GM23338 (cell line): ENCODE measurements at regions not wholly inside any gene's neighbourhood (a gene's known extent, or its start where the extent isn't known, plus 50 kb on each side); places are given as distances from the start of the nearest gene placed in this dataset.

Experiments
- CREB1 ChIP-seq: fragments of 250-450 bp; sonication (Bioruptor Pico); IDR thresholded peaks from 2 replicates; pipeline ENCODE4 v1.5.0; 2020; ENCODE audit warnings: low read depth, mild to moderate bottlenecking, moderate library complexity
- CTCF ChIP-seq, 2 experiments: fragments of 200-600 bp in 1 of 2; sonication (generic) in 1 of 2; conservative IDR thresholded peaks; 2 replicates each; pipeline versions ENCODE4 v1.5.1 to v1.6.1; 2016 to 2017; ENCODE audit warnings: antibody characterized with exemption in 2 of 2, low read depth in 2 of 2, mild to moderate bottlenecking in 2 of 2, moderate library complexity in 1 of 2
- ETS1 ChIP-seq: IDR thresholded peaks from 2 replicates; pipeline ENCODE4 v1.6.1; 2016; ENCODE audit warnings: antibody characterized with exemption
- EZH2 ChIP-seq: fragments of 200-600 bp; sonication (generic); IDR thresholded peaks from one replicate; pipeline ENCODE4 v1.8.0; 2017; ENCODE audit warnings: antibody characterized with exemption, mild to moderate bottlenecking, low read depth; ENCODE audit not compliant: unreplicated experiment
- EZH2phosphoT487 ChIP-seq: fragments of 200-600 bp; sonication (generic); IDR thresholded peaks from one replicate; pipeline ENCODE4 v1.8.1; 2018; ENCODE audit warnings: antibody characterized with exemption; ENCODE audit not compliant: unreplicated experiment
- JUNB ChIP-seq: IDR thresholded peaks from one replicate; pipeline ENCODE4 v1.6.1; 2016; ENCODE audit warnings: antibody characterized with exemption; ENCODE audit not compliant: unreplicated experiment
- NANOG ChIP-seq: IDR thresholded peaks from 2 replicates; pipeline ENCODE4 v1.6.1; 2016; ENCODE audit warnings: antibody characterized with exemption, borderline replicate concordance
- POLR2AphosphoS5 ChIP-seq: IDR thresholded peaks from 2 replicates; pipeline ENCODE4 v1.6.1; 2016; ENCODE audit warnings: antibody characterized with exemption, low read depth
- REST ChIP-seq: IDR thresholded peaks from one replicate; pipeline ENCODE4 v1.6.1; 2018; ENCODE audit warnings: antibody characterized with exemption; ENCODE audit not compliant: unreplicated experiment
- STAT1 ChIP-seq: IDR thresholded peaks from one replicate; pipeline ENCODE4 v1.6.1; 2016; ENCODE audit warnings: antibody characterized with exemption; ENCODE audit not compliant: unreplicated experiment
- ZNF114 ChIP-seq: fragments of 250-450 bp; sonication (Bioruptor Pico); IDR thresholded peaks from 2 replicates; pipeline ENCODE4 v1.5.0; 2020; ENCODE audit warnings: mild to moderate bottlenecking, moderate library complexity
- ZNF331 ChIP-seq: fragments of 250-450 bp; sonication (Bioruptor Pico); IDR thresholded peaks from 2 replicates; pipeline ENCODE4 v1.5.0; 2020; ENCODE audit warnings: low read depth, mild to moderate bottlenecking, moderate library complexity

- TF ChIP-seq REST (no peak), CTCF (conservative IDR thresholded peaks at IDR 0.05; ENCODE audit: low read depth in 2 of 2) (no peak), EZH2phosphoT487 (no peak), JUNB (no peak), NANOG (no peak), EZH2 (no peak), POLR2AphosphoS5 (no peak), CREB1 (CRISPR knock-in tag) (no peak), STAT1 (no peak), ZNF331 (no peak), ETS1 (no peak), ZNF114 (CRISPR knock-in tag) (no peak)
These were observed 64.3 kb upstream of the DMRTA1 start for GRCh38 chr9:22382331-22382730.
